ENCODE measurements at regions not wholly inside any gene's neighbourhood (a gene's known extent, or its start where the extent isn't known, plus 50 kb on each side); places are given as distances from the start of the nearest gene placed in this dataset.

- Histone ChIP-seq H3K27ac (no peak overlapping the region), H3K4me3 (no peak overlapping the region), H3K4me1 (peaks cover 0 to 45% (median 0%) of the 10 kb centered on the region in 4 donors), H3K9me3 (no peaks in the 10 kb centered on the region), H3K27me3 (no peaks in the 10 kb centered on the region), H3K36me3 (no peaks in the 10 kb centered on the region)
- 67% methylated on average over 3 of the region's 3 CpGs for WGBS (ENCODE audit: insufficient coverage, low coverage, low lambda C conversion rate, missing lambda C conversion rate)
- ATAC-seq (peak in 2 of 4 donors; percentile 13 to 65), DNase-seq (peak in 1 of 3 donors; percentile 50)
- TF ChIP-seq POLR2A (IDR thresholded peaks at IDR 0.05), result no peak
- intact Hi-C loops (cut with DNase I), result no loop called here
Observed at GRCh38 chr12:69068448-69068847, 135.5 kb upstream of the CPM start.

GRCh38 chr12:69069479-69069878, 136.5 kb upstream of the CPM start:
- H3K9me3 ChIP-seq, result no peaks in the 10 kb centered on the region
- intact Hi-C loops (cut with DNase I), result no loop called here
- TF ChIP-seq POLR2A (IDR thresholded peaks at IDR 0.05), result no peak
- TF ChIP-seq, protein P1, sequence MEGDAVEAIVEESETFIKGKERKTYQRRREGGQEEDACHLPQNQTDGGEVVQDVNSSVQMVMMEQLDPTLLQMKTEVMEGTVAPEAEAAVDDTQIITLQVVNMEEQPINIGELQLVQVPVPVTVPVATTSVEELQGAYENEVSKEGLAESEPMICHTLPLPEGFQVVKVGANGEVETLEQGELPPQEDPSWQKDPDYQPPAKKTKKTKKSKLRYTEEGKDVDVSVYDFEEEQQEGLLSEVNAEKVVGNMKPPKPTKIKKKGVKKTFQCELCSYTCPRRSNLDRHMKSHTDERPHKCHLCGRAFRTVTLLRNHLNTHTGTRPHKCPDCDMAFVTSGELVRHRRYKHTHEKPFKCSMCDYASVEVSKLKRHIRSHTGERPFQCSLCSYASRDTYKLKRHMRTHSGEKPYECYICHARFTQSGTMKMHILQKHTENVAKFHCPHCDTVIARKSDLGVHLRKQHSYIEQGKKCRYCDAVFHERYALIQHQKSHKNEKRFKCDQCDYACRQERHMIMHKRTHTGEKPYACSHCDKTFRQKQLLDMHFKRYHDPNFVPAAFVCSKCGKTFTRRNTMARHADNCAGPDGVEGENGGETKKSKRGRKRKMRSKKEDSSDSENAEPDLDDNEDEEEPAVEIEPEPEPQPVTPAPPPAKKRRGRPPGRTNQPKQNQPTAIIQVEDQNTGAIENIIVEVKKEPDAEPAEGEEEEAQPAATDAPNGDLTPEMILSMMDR (IDR thresholded peaks at IDR 0.05), result no peak

GRCh38 chr12:69070319-69071090, 137.5 kb upstream of the CPM start:
- peaks cover 0 to 45% (median 0%) of the 10 kb centered on the region in 4 donors for H3K4me1 ChIP-seq
- TF ChIP-seq, protein P1 (IDR thresholded peaks at IDR 0.05), result peak; percentile 87 to 93 (median 91)
- TF ChIP-seq POLR2A (IDR thresholded peaks at IDR 0.05), result no peak
- H3K9me3 ChIP-seq, result no peaks in the 10 kb centered on the region
- no peak overlapping the region for H3K4me3 ChIP-seq
- ATAC-seq (peak; percentile 59 to 80 (median 78)), DNase-seq (peak in 2 of 3 donors; percentile 34 to 78)
- intact Hi-C loops (cut with DNase I), result loop anchor here in 1 of 2 donors (5.0 kb wide), 1 partner anchor 178 kb away; no protein-coding TSS in a partner anchor
- peak overlapping the region; percentile 6 to 28 (median 18) for H3K27ac ChIP-seq
- H3K27me3 ChIP-seq, result no peaks in the 10 kb centered on the region
- WGBS (ENCODE audit: insufficient coverage, low coverage, low lambda C conversion rate, missing lambda C conversion rate), result 41% methylated on average over 6 of the region's 6 CpGs
- H3K36me3 ChIP-seq, result no peaks in the 10 kb centered on the region

More at GRCh38 chr12:69069479-69069878, 136.5 kb upstream of the CPM start:
- Histone ChIP-seq H3K27me3 (no peaks in the 10 kb centered on the region), H3K4me1 (peaks cover 0 to 45% (median 0%) of the 10 kb centered on the region in 4 donors), H3K4me3 (no peak overlapping the region), H3K36me3 (no peaks in the 10 kb centered on the region), H3K27ac (no peak overlapping the region)
- ATAC-seq, result no peak
- WGBS (ENCODE audit: insufficient coverage, low coverage, low lambda C conversion rate, missing lambda C conversion rate), result 89% methylated on average over 5 of the region's 10 CpGs
- no peak for DNase-seq

- Histone ChIP-seq H3K27ac (peak overlapping the region; percentile 6 to 28 (median 18)), H3K4me3 (no peak overlapping the region), H3K9me3 (no peaks in the 10 kb centered on the region), H3K27me3 (no peaks in the 10 kb centered on the region), H3K36me3 (no peaks in the 10 kb centered on the region), H3K4me1 (peaks cover 0 to 43% (median 0%) of the 10 kb centered on the region in 4 donors)
- intact Hi-C loops (cut with DNase I), result loop anchor here in 1 of 2 donors (5.0 kb wide), 1 partner anchor 179 kb away; no protein-coding TSS in a partner anchor
- TF ChIP-seq, protein P1 (IDR thresholded peaks at IDR 0.05), result no peak
- TF ChIP-seq POLR2A (IDR thresholded peaks at IDR 0.05), result no peak
- 67% methylated on average over 1 of the region's 1 CpG for WGBS (ENCODE audit: insufficient coverage, low coverage, low lambda C conversion rate, missing lambda C conversion rate)
- ATAC-seq (peak in 3 of 4 donors; percentile 3 to 40 (median 9)), DNase-seq (no peak)
Observed at GRCh38 chr12:69071091-69071370, 138.1 kb upstream of the CPM start.

- ATAC-seq (peak in 2 of 4 donors; percentile 7 to 36), DNase-seq (no peak)
- no peak overlapping the region for H3K4me3 ChIP-seq
- H3K9me3 ChIP-seq, result no peaks in the 10 kb centered on the region
- no peaks in the 10 kb centered on the region for H3K36me3 ChIP-seq
- H3K4me1 ChIP-seq, result peaks cover 0 to 25% (median 0%) of the 10 kb centered on the region in 4 donors
- no peak for TF ChIP-seq POLR2A (IDR thresholded peaks at IDR 0.05)
- TF ChIP-seq, protein P1 (IDR thresholded peaks at IDR 0.05), result no peak
- H3K27ac ChIP-seq, result no peak overlapping the region
- no peaks in the 10 kb centered on the region for H3K27me3 ChIP-seq
- intact Hi-C loops (cut with DNase I), result loop anchor here in 1 of 2 donors (5.0 kb wide), 1 partner anchor 181 kb away; no protein-coding TSS in a partner anchor
Observed at GRCh38 chr12:69073035-69073434, 140.1 kb upstream of the CPM start.
